Lower lobe of right lung (tissue), 2 donors: ENCODE measurements at regions not wholly inside any gene's neighbourhood (a gene's known extent, or its start where the extent isn't known, plus 50 kb on each side); places are given as distances from the start of the nearest gene placed in this dataset.

Source experiments
- ATAC-seq, 2 donors: fragments of 200-7000 bp; cut with Tn5 transposase; one replicate each; pipeline ENCODE4 v1.9.1; 2020 to 2022; ENCODE audit warnings: mild to moderate bottlenecking in 2 of 2, moderate library complexity in 2 of 2
- DNase-seq: peaks from one replicate; pipeline ENCODE4 v3.0.0-alpha.2; 2020
- H3K27ac ChIP-seq: fragments of 200-600 bp; one replicate; pipeline ENCODE4 v1.8.0; 2022
- H3K27me3 ChIP-seq: fragments of 200-600 bp; one replicate; pipeline ENCODE4 v1.8.0; 2022; ENCODE audit warnings: low read depth
- H3K36me3 ChIP-seq: fragments of 200-600 bp; one replicate; pipeline ENCODE4 v1.8.0; 2022; ENCODE audit warnings: mild to moderate bottlenecking
- H3K4me1 ChIP-seq: fragments of 200-600 bp; one replicate; pipeline ENCODE4 v1.8.0; 2022
- H3K4me3 ChIP-seq: fragments of 200-600 bp; one replicate; pipeline ENCODE4 v1.8.0; 2022; ENCODE audit warnings: mild to moderate bottlenecking
- H3K9me3 ChIP-seq: fragments of 200-600 bp; one replicate; pipeline ENCODE4 v1.8.0; 2022
- intact Hi-C: fragments of 100-400 bp; cut with DNase I; formaldehyde crosslinking; loops from one replicate; pipeline ENCODE4 v1.11.0; 2022
- TF ChIP-seq, protein P1 (sequence below): fragments of 200-600 bp; IDR thresholded peaks from one replicate; pipeline ENCODE4 v1.8.0; 2022; ENCODE audit warnings: antibody characterized with exemption, mild to moderate bottlenecking
- donor health status: DM: no; HTN: yes; CAD: no; lungs with severe emphysema.

DNA sequence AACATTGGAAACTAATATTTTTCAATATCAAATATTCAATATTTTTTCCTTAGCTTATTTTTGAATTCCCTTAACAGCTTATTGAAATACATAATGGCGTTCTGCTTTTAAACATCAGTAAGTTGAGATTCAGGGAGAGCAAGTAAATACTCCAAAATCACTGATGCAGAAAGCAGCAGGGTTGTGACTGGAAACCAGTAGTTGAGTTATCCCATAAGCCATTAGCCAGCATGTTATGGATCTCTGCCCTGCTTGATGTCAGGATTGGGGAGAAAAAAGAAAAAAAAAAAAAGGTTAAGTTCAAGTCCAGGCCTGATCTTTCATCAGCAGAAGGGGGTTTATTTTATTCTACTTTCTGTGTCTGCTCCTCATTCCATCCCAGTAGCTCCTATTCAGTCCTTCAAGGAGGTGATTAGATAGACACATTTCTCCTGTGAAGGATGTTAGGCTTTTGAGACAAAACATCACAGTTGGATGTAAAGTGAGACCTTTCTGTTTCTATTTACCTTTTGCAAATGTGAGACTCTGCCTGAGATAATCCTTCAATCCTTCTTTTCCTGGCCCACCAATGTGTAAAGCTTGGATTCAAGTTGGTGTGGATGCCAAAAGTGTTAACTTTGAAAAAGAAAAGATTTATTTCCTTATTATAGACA is 110.9 kb upstream of the HDAC9 start:
- no peaks in the 10 kb centered on the region for H3K27me3 ChIP-seq
- H3K4me3 ChIP-seq: no peak overlapping the region
- DNase-seq: no peak
- H3K4me1 ChIP-seq: peaks cover 7% of the 10 kb centered on the region
- ATAC-seq: no peak
- TF ChIP-seq, protein P1, sequence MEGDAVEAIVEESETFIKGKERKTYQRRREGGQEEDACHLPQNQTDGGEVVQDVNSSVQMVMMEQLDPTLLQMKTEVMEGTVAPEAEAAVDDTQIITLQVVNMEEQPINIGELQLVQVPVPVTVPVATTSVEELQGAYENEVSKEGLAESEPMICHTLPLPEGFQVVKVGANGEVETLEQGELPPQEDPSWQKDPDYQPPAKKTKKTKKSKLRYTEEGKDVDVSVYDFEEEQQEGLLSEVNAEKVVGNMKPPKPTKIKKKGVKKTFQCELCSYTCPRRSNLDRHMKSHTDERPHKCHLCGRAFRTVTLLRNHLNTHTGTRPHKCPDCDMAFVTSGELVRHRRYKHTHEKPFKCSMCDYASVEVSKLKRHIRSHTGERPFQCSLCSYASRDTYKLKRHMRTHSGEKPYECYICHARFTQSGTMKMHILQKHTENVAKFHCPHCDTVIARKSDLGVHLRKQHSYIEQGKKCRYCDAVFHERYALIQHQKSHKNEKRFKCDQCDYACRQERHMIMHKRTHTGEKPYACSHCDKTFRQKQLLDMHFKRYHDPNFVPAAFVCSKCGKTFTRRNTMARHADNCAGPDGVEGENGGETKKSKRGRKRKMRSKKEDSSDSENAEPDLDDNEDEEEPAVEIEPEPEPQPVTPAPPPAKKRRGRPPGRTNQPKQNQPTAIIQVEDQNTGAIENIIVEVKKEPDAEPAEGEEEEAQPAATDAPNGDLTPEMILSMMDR: no peak
- H3K9me3 ChIP-seq: no peaks in the 10 kb centered on the region
- intact Hi-C loops: no loop called here
- no peaks in the 10 kb centered on the region for H3K36me3 ChIP-seq
- H3K27ac ChIP-seq: no peak overlapping the region

GRCh38 chr7:18386607-18387006 is 108.9 kb upstream of the HDAC9 start:
- intact Hi-C loops: no loop called here
- Histone ChIP-seq H3K9me3 (no peaks in the 10 kb centered on the region), H3K27ac (no peak overlapping the region), H3K27me3 (no peaks in the 10 kb centered on the region), H3K4me3 (no peak overlapping the region), H3K36me3 (no peaks in the 10 kb centered on the region), H3K4me1 (peaks cover 18% of the 10 kb centered on the region)
- TF ChIP-seq, protein P1: no peak
- ATAC-seq (no peak), DNase-seq (no peak)

GRCh38 chr7:18387191-18387735 is 108.3 kb upstream of the HDAC9 start:
- intact Hi-C loops: no loop called here
- no peak for ATAC-seq
- Histone ChIP-seq H3K27ac (no peak overlapping the region), H3K9me3 (no peaks in the 10 kb centered on the region), H3K27me3 (no peaks in the 10 kb centered on the region), H3K4me1 (peaks cover 18% of the 10 kb centered on the region), H3K4me3 (no peak overlapping the region), H3K36me3 (no peaks in the 10 kb centered on the region)
- TF ChIP-seq, protein P1: no peak
- DNase-seq: no peak

GRCh38 chr7:18390535-18390907 is 105.0 kb upstream of the HDAC9 start:
- Histone ChIP-seq H3K4me1 (peaks cover 18% of the 10 kb centered on the region), H3K36me3 (no peaks in the 10 kb centered on the region), H3K9me3 (no peaks in the 10 kb centered on the region), H3K4me3 (no peak overlapping the region), H3K27me3 (no peaks in the 10 kb centered on the region), H3K27ac (peak overlapping the region; percentile 13)
- no peak for ATAC-seq
- DNase-seq: no peak
- TF ChIP-seq, protein P1: no peak
- intact Hi-C loops: no loop called here

- ATAC-seq (no peak), DNase-seq (no peak)
- H3K36me3 ChIP-seq: no peaks in the 10 kb centered on the region
- no peaks in the 10 kb centered on the region for H3K27me3 ChIP-seq
- H3K4me3 ChIP-seq: no peak overlapping the region
- no peaks in the 10 kb centered on the region for H3K9me3 ChIP-seq
- no peak overlapping the region for H3K27ac ChIP-seq
- intact Hi-C loops: no loop called here
- H3K4me1 ChIP-seq: peaks cover 18% of the 10 kb centered on the region
- TF ChIP-seq, protein P1: no peak
These were observed 102.0 kb upstream of the HDAC9 start for GRCh38 chr7:18393465-18394118.
